H1 (cell line): ENCODE measurements at regions not wholly inside any gene's neighbourhood (a gene's known extent, or its start where the extent isn't known, plus 50 kb on each side); places are given as distances from the start of the nearest gene placed in this dataset.

Experiments
- ATF3 ChIP-seq: IDR thresholded peaks from 2 replicates; pipeline ENCODE4 v1.6.1; 2011; ENCODE audit warnings: low read depth, mild to moderate bottlenecking, low read length; ENCODE audit not compliant: insufficient read depth
- BACH1 ChIP-seq: IDR thresholded peaks from 2 replicates; pipeline ENCODE4 v1.6.1; 2012; ENCODE audit warnings: low read length, improper control_type of control experiment
- CEBPB ChIP-seq: IDR thresholded peaks from 2 replicates; pipeline ENCODE4 v1.6.1; 2012; ENCODE audit warnings: low read depth, low read length
- E2F6 ChIP-seq: IDR thresholded peaks from 2 replicates; pipeline ENCODE4 v1.6.1; 2012; ENCODE audit warnings: inconsistent platforms
- FOSL1 ChIP-seq: IDR thresholded peaks from 2 replicates; pipeline ENCODE4 v1.6.1; 2011; ENCODE audit warnings: mild to moderate bottlenecking, low read depth, low read length, moderate library complexity; ENCODE audit not compliant: insufficient read depth
- HDAC2 ChIP-seq, 2 experiments: fragments of 300-600 bp in 1 of 2; sonication (generic) in 1 of 2; IDR thresholded peaks; 2 replicates each; pipeline ENCODE4 v1.6.1; 2011 to 2012; ENCODE audit warnings: low read depth in 2 of 2, low read length in 2 of 2, mild to moderate bottlenecking in 2 of 2, moderate library complexity in 2 of 2, borderline replicate concordance in 1 of 2, inconsistent platforms in 1 of 2
- KDM5A ChIP-seq: fragments of 200-600 bp; IDR thresholded peaks from 2 replicates; pipeline ENCODE4 v1.7.1; 2012; ENCODE audit warnings: mild to moderate bottlenecking, low read length, inconsistent platforms, mixed read lengths
- NANOG ChIP-seq: IDR thresholded peaks from 2 replicates; pipeline ENCODE4 v1.6.1; 2011; ENCODE audit warnings: low read length, low read depth, mild to moderate bottlenecking, inconsistent platforms; ENCODE audit not compliant: insufficient read depth, poor library complexity, severe bottlenecking
- NRF1 ChIP-seq: IDR thresholded peaks from 2 replicates; pipeline ENCODE4 v1.6.1; 2011; ENCODE audit warnings: mild to moderate bottlenecking, low read depth, low read length, improper control_type of control experiment
- POLR2AphosphoS5 ChIP-seq: IDR thresholded peaks from 2 replicates; pipeline ENCODE4 v1.6.1; 2011; ENCODE audit warnings: low read depth, low read length
- POU5F1 ChIP-seq: IDR thresholded peaks from 2 replicates; pipeline ENCODE4 v1.6.1; 2011; ENCODE audit warnings: low read depth, mild to moderate bottlenecking, low read length, moderate library complexity
- RFX5 ChIP-seq: IDR thresholded peaks from 2 replicates; pipeline ENCODE4 v1.6.1; 2011; ENCODE audit warnings: low read depth, low read length, improper control_type of control experiment, borderline replicate concordance
- RNF2 ChIP-seq: fragments of 200-900, 300-1000 bp; sonication (generic); IDR thresholded peaks from 2 replicates; pipeline ENCODE4 v1.7.1; 2016; ENCODE audit warnings: borderline replicate concordance, low read depth, mild to moderate bottlenecking, antibody characterized with exemption, low read length; ENCODE audit not compliant: poor library complexity, severe bottlenecking; ENCODE audit errors: missing control alignments
- RXRA ChIP-seq: IDR thresholded peaks from 2 replicates; pipeline ENCODE4 v1.6.1; 2011; ENCODE audit warnings: low read depth, mild to moderate bottlenecking, low read length, moderate library complexity; ENCODE audit not compliant: insufficient read depth
- SAP30 ChIP-seq: fragments of 300-600 bp; sonication (generic); IDR thresholded peaks from 2 replicates; pipeline ENCODE4 v1.7.1; 2012; ENCODE audit warnings: low read length, moderate library complexity, mild to moderate bottlenecking, inconsistent platforms; ENCODE audit not compliant: insufficient read depth, insufficient replicate concordance
- SIN3A ChIP-seq, 2 experiments: IDR thresholded peaks in 1 of 2; conservative IDR thresholded peaks in 1 of 2; 2 replicates each; pipeline ENCODE4 v1.6.1; 2011 to 2012; ENCODE audit warnings: low read length in 2 of 2, improper control_type of control experiment in 1 of 2, low read depth in 1 of 2, mild to moderate bottlenecking in 1 of 2
- SP2 ChIP-seq: IDR thresholded peaks from 2 replicates; pipeline ENCODE4 v1.6.1; 2012; ENCODE audit warnings: mild to moderate bottlenecking, low read length, inconsistent platforms
- SRF ChIP-seq: IDR thresholded peaks from 2 replicates; pipeline ENCODE4 v1.6.1; 2011; ENCODE audit warnings: mild to moderate bottlenecking, low read depth, low read length, moderate library complexity
- SUZ12 ChIP-seq: fragments of 200-600 bp; sonication (generic); IDR thresholded peaks from 2 replicates; pipeline ENCODE4 v1.6.1; 2012; ENCODE audit warnings: mild to moderate bottlenecking, inconsistent platforms, low read length, moderate library complexity, mixed read lengths
- TBP ChIP-seq: IDR thresholded peaks from 2 replicates; pipeline ENCODE4 v1.6.1; 2011; ENCODE audit warnings: low read depth, low read length, improper control_type of control experiment
- TCF12 ChIP-seq: IDR thresholded peaks from 2 replicates; pipeline ENCODE4 v1.6.1; 2011; ENCODE audit warnings: low read depth, mild to moderate bottlenecking, low read length
- ZNF274 ChIP-seq: IDR thresholded peaks from 2 replicates; pipeline ENCODE4 v1.7.0; 2012; ENCODE audit warnings: low read length, borderline replicate concordance; ENCODE audit errors: extremely low read depth

GRCh38 chr11:44372989-44373388, 63.0 kb upstream of the ALX4 start (continued):
- no peak for TF ChIP-seq KDM5A
- no peak for TF ChIP-seq SUZ12
- TF ChIP-seq BACH1 = no peak
- no peak for TF ChIP-seq RNF2
- no peak for TF ChIP-seq ZNF274
- no peak for TF ChIP-seq TBP
- TF ChIP-seq ATF3 = no peak
- TF ChIP-seq POLR2AphosphoS5 = no peak
- TF ChIP-seq E2F6 = 0 out of 2 replicates have a peak, but pooled peaks have one; percentile 23
- TF ChIP-seq HDAC2 (IDR thresholded peaks at IDR 0.05; ENCODE audit: borderline replicate concordance in 1 of 2, low read depth in 2 of 2, low read length in 2 of 2) = no peak
- no peak for TF ChIP-seq TCF12
- no peak for TF ChIP-seq SAP30
- no peak for TF ChIP-seq NANOG
- no peak for TF ChIP-seq SIN3A (conservative IDR thresholded peaks at IDR 0.05 in 1 of 2, IDR thresholded peaks at IDR 0.05 in 1 of 2; ENCODE audit: low read depth in 1 of 2, low read length in 2 of 2)
- TF ChIP-seq FOSL1 = no peak
- TF ChIP-seq POU5F1 = no peak
- no peak for TF ChIP-seq CEBPB
- no peak for TF ChIP-seq SP2
- TF ChIP-seq RXRA = no peak
- no peak for TF ChIP-seq SRF
- no peak for TF ChIP-seq RFX5
- no peak for TF ChIP-seq NRF1
